Smooth muscle cell (in vitro differentiated cells): ENCODE measurements at regions not wholly inside any gene's neighbourhood (a gene's known extent, or its start where the extent isn't known, plus 50 kb on each side); places are given as distances from the start of the nearest gene placed in this dataset.
A peak's percentile ranks its signal among the peaks of the same experiment; 100 is the strongest.

ENCODE experiments used
- DNase-seq: peaks from one replicate; lab custom pipeline; 2025; ENCODE audit not compliant: unreplicated experiment; lab: John Stamatoyannopoulos, UW
- H2AFZ ChIP-seq: fragments of 200-600 bp; sonication (generic); 2 replicates; pipeline ENCODE4 v1.6.0; 2016; ENCODE audit warnings: antibody characterized with exemption, low read depth, mild to moderate bottlenecking
- H3F3A ChIP-seq: fragments of 200-600 bp; sonication (generic); 2 replicates; pipeline ENCODE4 v1.6.0; 2017; ENCODE audit warnings: antibody characterized with exemption, low read depth
- H3K27ac ChIP-seq: fragments of 200-600 bp; sonication (generic); 2 replicates; pipeline ENCODE4 v1.5.1; 2016; ENCODE audit warnings: low read depth, mild to moderate bottlenecking
- H3K27me3 ChIP-seq: fragments of 200-600 bp; sonication (generic); 2 replicates; pipeline ENCODE4 v1.6.1; 2016; ENCODE audit warnings: low read depth, mild to moderate bottlenecking
- H3K36me3 ChIP-seq: fragments of 200-600 bp; sonication (generic); 2 replicates; pipeline ENCODE4 v1.5.1; 2016; ENCODE audit warnings: low read depth
- H3K4me1 ChIP-seq: fragments of 200-600 bp; sonication (generic); 2 replicates; pipeline ENCODE4 v1.5.1; 2016; ENCODE audit warnings: low read depth
- H3K4me2 ChIP-seq: fragments of 200-600 bp; sonication (generic); 2 replicates; pipeline ENCODE4 v1.6.0; 2016; ENCODE audit warnings: mild to moderate bottlenecking
- H3K4me3 ChIP-seq: fragments of 200-600 bp; sonication (generic); 2 replicates; pipeline ENCODE4 v1.5.1; 2016; ENCODE audit warnings: mild to moderate bottlenecking
- H3K79me2 ChIP-seq: fragments of 200-600 bp; sonication (generic); 2 replicates; pipeline ENCODE4 v1.6.0; 2016; ENCODE audit warnings: low read depth, mild to moderate bottlenecking
- H3K9ac ChIP-seq: fragments of 200-600 bp; sonication (generic); 2 replicates; pipeline ENCODE4 v1.6.0; 2016; ENCODE audit warnings: low read depth
- H3K9me3 ChIP-seq: fragments of 200-600 bp; sonication (generic); replicated peaks from 2 replicates; pipeline ENCODE4 v1.5.1; 2016; ENCODE audit warnings: low read depth
- H4K20me1 ChIP-seq: fragments of 200-600 bp; sonication (generic); 2 replicates; pipeline ENCODE4 v1.6.0; 2016; ENCODE audit warnings: low read depth
- WGBS: methylation state at CpG from one replicate; pipeline ENCODE4 v1.1.7; 2016; ENCODE audit warnings: low lambda C conversion rate; 5-methylcytosine and 5-hydroxymethylcytosine counted together
- TF ChIP-seq, protein P1 (sequence below): fragments of 200-600 bp; sonication (generic); IDR thresholded peaks from 2 replicates; pipeline ENCODE4 v1.5.1; 2017; ENCODE audit warnings: borderline replicate concordance, mild to moderate bottlenecking, antibody characterized with exemption; ENCODE audit not compliant: insufficient read depth, poor library complexity, severe bottlenecking

DNA sequence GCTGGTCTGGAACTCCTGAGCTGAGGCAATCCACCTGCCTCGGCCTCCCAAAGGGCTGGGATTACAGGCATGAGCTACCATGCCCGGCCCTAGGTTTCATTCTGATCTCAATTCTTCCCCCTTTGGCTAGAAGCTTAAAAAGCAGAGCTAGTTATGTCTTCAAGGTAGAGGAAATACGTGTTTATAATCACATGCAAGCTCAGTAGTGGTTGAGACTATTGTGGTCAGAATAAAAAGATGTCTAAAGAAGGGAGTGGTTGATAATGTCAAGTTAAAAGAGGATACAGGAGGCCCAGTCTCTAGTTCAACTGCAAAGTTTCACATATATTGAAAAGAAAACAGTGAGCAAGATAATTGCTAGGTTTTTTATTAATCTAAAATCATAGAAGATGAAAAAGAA, 807.8 kb upstream of the ACVR2A start:
- no peak overlapping the region for H3K4me2 ChIP-seq
- no peaks in the 10 kb centered on the region for H3K27me3 ChIP-seq
- TF ChIP-seq, protein P1, sequence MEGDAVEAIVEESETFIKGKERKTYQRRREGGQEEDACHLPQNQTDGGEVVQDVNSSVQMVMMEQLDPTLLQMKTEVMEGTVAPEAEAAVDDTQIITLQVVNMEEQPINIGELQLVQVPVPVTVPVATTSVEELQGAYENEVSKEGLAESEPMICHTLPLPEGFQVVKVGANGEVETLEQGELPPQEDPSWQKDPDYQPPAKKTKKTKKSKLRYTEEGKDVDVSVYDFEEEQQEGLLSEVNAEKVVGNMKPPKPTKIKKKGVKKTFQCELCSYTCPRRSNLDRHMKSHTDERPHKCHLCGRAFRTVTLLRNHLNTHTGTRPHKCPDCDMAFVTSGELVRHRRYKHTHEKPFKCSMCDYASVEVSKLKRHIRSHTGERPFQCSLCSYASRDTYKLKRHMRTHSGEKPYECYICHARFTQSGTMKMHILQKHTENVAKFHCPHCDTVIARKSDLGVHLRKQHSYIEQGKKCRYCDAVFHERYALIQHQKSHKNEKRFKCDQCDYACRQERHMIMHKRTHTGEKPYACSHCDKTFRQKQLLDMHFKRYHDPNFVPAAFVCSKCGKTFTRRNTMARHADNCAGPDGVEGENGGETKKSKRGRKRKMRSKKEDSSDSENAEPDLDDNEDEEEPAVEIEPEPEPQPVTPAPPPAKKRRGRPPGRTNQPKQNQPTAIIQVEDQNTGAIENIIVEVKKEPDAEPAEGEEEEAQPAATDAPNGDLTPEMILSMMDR = no peak
- no peak for DNase-seq
- no peaks in the 10 kb centered on the region for H3K4me1 ChIP-seq
- H3K36me3 ChIP-seq = no peaks in the 10 kb centered on the region
- WGBS = 90% methylated on average over 3 of the region's 3 CpGs
- H4K20me1 ChIP-seq = no peaks in the 10 kb centered on the region
- H3K79me2 ChIP-seq = no peaks in the 10 kb centered on the region
- H2AFZ ChIP-seq = no peak overlapping the region
- H3F3A ChIP-seq = no peaks in the 10 kb centered on the region
- H3K4me3 ChIP-seq = no peak overlapping the region
- no peaks in the 10 kb centered on the region for H3K9me3 ChIP-seq
- H3K27ac ChIP-seq = no peak overlapping the region
- H3K9ac ChIP-seq = no peak overlapping the region

DNA sequence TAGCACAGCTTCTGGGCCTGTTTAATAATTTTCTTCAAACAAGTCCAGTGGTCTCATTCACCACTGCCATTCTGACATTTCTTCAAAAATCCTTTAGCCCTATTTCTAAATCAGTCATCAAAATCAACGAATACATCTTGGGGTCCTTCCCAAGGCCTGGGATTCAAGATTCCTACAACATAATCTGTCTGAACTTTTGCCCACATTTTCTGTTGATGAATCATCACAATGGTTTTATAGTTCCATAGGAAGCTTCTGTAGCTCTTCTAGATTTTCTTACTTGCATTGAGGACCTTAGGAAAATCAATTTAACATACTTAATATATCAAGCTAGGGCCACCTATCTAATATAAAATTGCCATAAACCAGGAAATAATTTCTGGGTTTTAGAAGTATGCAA, 811.8 kb upstream of the ACVR2A start:
- Histone ChIP-seq H3K79me2 (no peaks in the 10 kb centered on the region), H3K27ac (no peak overlapping the region), H3K36me3 (no peaks in the 10 kb centered on the region), H2AFZ (no peak overlapping the region), H3K4me2 (peak overlapping the region; percentile 19), H3K4me1 (peaks cover 10% of the 10 kb centered on the region), H3K4me3 (no peak overlapping the region), H3K27me3 (no peaks in the 10 kb centered on the region), H4K20me1 (no peaks in the 10 kb centered on the region), H3F3A (no peaks in the 10 kb centered on the region), H3K9me3 (no peaks in the 10 kb centered on the region), H3K9ac (no peak overlapping the region)
- no peak for DNase-seq
- 71% methylated on average over 1 of the region's 1 CpG for WGBS
- TF ChIP-seq, protein P1 = no peak

DNA sequence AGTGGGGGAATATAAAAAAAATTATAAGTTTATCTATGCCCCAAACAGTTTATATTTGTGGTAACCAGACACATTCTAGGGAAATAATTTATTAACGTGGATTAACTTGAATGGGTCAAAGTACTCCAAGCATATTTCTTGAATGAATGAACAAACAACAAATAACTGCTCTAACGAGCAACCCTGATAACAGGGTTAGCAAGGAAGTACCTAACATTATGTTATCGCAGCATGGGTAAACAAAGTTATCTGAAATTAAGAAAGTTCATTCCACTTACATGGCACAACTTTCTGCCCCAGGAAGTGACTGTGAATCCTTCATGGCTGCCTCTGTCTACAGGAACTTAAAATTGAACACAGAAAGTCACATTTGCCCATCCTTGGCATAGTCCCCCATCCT, 812.9 kb upstream of the ACVR2A start:
- DNase-seq = no peak
- H3K27ac ChIP-seq = no peak overlapping the region
- TF ChIP-seq, protein P1 = no peak
- H3F3A ChIP-seq = peaks cover 4% of the 10 kb centered on the region
- no peaks in the 10 kb centered on the region for H3K27me3 ChIP-seq
- no peaks in the 10 kb centered on the region for H4K20me1 ChIP-seq
- no peak overlapping the region for H3K4me3 ChIP-seq
- H3K9ac ChIP-seq = no peak overlapping the region
- no peaks in the 10 kb centered on the region for H3K79me2 ChIP-seq
- H3K9me3 ChIP-seq = no peaks in the 10 kb centered on the region
- 57% methylated on average over 3 of the region's 3 CpGs for WGBS
- no peak overlapping the region for H2AFZ ChIP-seq
- peaks cover 10% of the 10 kb centered on the region for H3K4me1 ChIP-seq
- H3K36me3 ChIP-seq = no peaks in the 10 kb centered on the region
- peak overlapping the region; percentile 7 for H3K4me2 ChIP-seq

DNA sequence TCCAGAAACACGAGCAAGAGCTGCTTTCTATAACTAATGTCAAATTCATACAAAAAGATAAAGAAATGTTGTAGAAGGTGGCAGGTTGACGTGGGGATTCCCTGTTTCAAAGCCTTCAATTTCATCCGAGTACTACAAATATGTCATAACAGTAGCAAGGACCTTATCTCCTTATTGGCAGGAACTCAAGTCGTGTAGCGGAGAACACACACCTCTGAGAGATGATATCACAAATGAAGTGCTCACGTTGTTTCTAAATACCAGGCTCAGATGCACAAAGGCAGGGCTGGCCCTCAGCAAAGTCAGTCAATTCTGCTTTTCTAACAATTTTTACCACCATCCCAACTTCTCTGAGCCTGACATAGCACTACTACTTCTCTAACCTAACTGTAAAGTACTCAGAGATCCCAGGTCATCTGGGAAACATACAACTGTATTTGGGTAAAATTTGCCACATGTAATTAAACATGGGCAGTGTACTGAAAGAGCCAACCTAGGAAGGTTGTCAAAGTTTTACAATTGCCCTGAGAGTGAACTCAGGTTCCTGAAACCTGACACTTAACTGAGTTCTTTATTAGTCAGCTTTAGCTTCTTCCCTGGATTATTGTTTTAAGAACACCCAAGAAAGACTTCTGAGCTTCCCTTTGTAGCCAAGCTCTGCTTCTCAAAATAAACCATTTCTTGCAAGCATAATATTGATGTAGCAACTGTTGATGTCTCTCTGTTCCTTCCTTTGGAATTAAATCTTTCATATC, 813.7 kb upstream of the ACVR2A start:
- Histone ChIP-seq H3K9ac (no peak overlapping the region), H3K27ac (no peak overlapping the region), H2AFZ (no peak overlapping the region), H3K4me1 (peaks cover 13% of the 10 kb centered on the region), H3K36me3 (no peaks in the 10 kb centered on the region), H4K20me1 (no peaks in the 10 kb centered on the region), H3K9me3 (no peaks in the 10 kb centered on the region), H3K4me2 (peak overlapping the region; percentile 7), H3K79me2 (no peaks in the 10 kb centered on the region), H3K4me3 (no peak overlapping the region), H3F3A (peaks cover 4% of the 10 kb centered on the region), H3K27me3 (no peaks in the 10 kb centered on the region)
- 88% methylated on average over 6 of the region's 6 CpGs for WGBS
- TF ChIP-seq, protein P1 = no peak
- no peak for DNase-seq
